Neural cell (in vitro differentiated cells): ENCODE measurements at regions not wholly inside any gene's neighbourhood (a gene's known extent, or its start where the extent isn't known, plus 50 kb on each side); places are given as distances from the start of the nearest gene placed in this dataset.

ENCODE experiments used
- H2AFZ ChIP-seq: fragments of 200-600, 300-800 bp; sonication (generic), shearing (Covaris generic); 2 replicates; pipeline ENCODE4 v1.6.0; 2014; ENCODE audit warnings: low read depth, mild to moderate bottlenecking, antibody characterized with exemption, low read length, moderate library complexity
- H3F3A ChIP-seq: fragments of 200-600 bp; shearing (Covaris generic); 2 replicates; pipeline ENCODE4 v1.6.1; 2016; ENCODE audit warnings: mild to moderate bottlenecking, moderate library complexity, mixed read lengths, antibody characterized with exemption, low read length; ENCODE audit not compliant: insufficient read depth, poor library complexity, severe bottlenecking
- H3K27ac ChIP-seq: fragments of 200-600, 300-800 bp; sonication (generic), shearing (Covaris generic); 2 replicates; pipeline ENCODE4 v1.5.1; 2014; ENCODE audit warnings: mild to moderate bottlenecking, low read length, moderate library complexity
- H3K27me3 ChIP-seq: fragments of 300-800, 200-600 bp; sonication (generic), shearing (Covaris generic); 2 replicates; pipeline ENCODE4 v1.6.0; 2014; ENCODE audit warnings: mild to moderate bottlenecking, low read depth, low read length, moderate library complexity; ENCODE audit not compliant: insufficient read depth
- H3K36me3 ChIP-seq: fragments of 300-800, 200-600 bp; sonication (generic), shearing (Covaris generic); 2 replicates; pipeline ENCODE4 v1.5.1; 2014; ENCODE audit warnings: mild to moderate bottlenecking, antibody characterized with exemption, low read length, moderate library complexity; ENCODE audit not compliant: insufficient read depth
- H3K4me2 ChIP-seq: fragments of 300-800, 200-600 bp; sonication (generic), shearing (Covaris generic); 2 replicates; pipeline ENCODE4 v1.6.0; 2014; ENCODE audit warnings: mild to moderate bottlenecking, low read length
- H3K4me3 ChIP-seq: fragments of 300-800, 200-600 bp; sonication (generic), shearing (Covaris generic); 2 replicates; pipeline ENCODE4 v1.5.1; 2014; ENCODE audit warnings: mild to moderate bottlenecking, low read length, moderate library complexity
- H3K79me2 ChIP-seq: fragments of 200-600 bp; shearing (Covaris generic); replicated peaks from 2 replicates; pipeline ENCODE4 v1.6.0; 2014; ENCODE audit warnings: mild to moderate bottlenecking, low read length, moderate library complexity; ENCODE audit not compliant: insufficient read depth
- H3K9ac ChIP-seq: fragments of 300-800, 200-600 bp; sonication (generic), shearing (Covaris generic); 2 replicates; pipeline ENCODE4 v1.6.1; 2016; ENCODE audit warnings: mild to moderate bottlenecking, low read length, mixed read lengths
- H3K9me2 ChIP-seq: fragments of 200-600 bp; shearing (Covaris generic); 2 replicates; pipeline ENCODE4 v1.6.1; 2016; ENCODE audit warnings: mild to moderate bottlenecking, low read length, mixed read lengths; ENCODE audit not compliant: insufficient read depth
- H3K9me3 ChIP-seq: fragments of 200-600, 300-800 bp; sonication (generic), shearing (Covaris generic); 2 replicates; pipeline ENCODE4 v1.6.1; 2016; ENCODE audit warnings: mild to moderate bottlenecking, mixed run types, low read length, moderate library complexity, mixed read lengths
- H4K20me1 ChIP-seq: fragments of 200-600 bp; shearing (Covaris generic); 2 replicates; pipeline ENCODE4 v1.6.1; 2016; ENCODE audit warnings: mild to moderate bottlenecking, mixed run types; ENCODE audit not compliant: insufficient read depth
- EP300 ChIP-seq: fragments of 450-650 bp; conservative IDR thresholded peaks from 2 replicates; pipeline ENCODE4 v1.6.1; 2014; ENCODE audit warnings: antibody characterized with exemption, mild to moderate bottlenecking, moderate library complexity; ENCODE audit not compliant: poor library complexity, severe bottlenecking
- EZH2 ChIP-seq: fragments of 200-600, 300-800 bp; shearing (Covaris generic), sonication (generic); IDR thresholded peaks from 2 replicates; pipeline ENCODE4 v1.6.1; 2014; ENCODE audit warnings: antibody characterized with exemption, low read length, borderline replicate concordance, mild to moderate bottlenecking; ENCODE audit not compliant: insufficient read depth, poor library complexity, severe bottlenecking
- MXI1 ChIP-seq: fragments of 450-650 bp; conservative IDR thresholded peaks from 2 replicates; pipeline ENCODE4 v1.6.1; 2014; ENCODE audit warnings: antibody characterized with exemption, mild to moderate bottlenecking; ENCODE audit not compliant: poor library complexity, severe bottlenecking
- POLR2AphosphoS5 ChIP-seq: IDR thresholded peaks from 2 replicates; pipeline ENCODE4 v1.6.1; 2012
- RAD21 ChIP-seq: fragments of 450-650 bp; conservative IDR thresholded peaks from 2 replicates; pipeline ENCODE4 v1.6.1; 2014; ENCODE audit warnings: antibody characterized with exemption, mild to moderate bottlenecking, moderate library complexity
- SMC3 ChIP-seq: fragments of 450-650 bp; conservative IDR thresholded peaks from 2 replicates; pipeline ENCODE4 v1.6.1; 2014; ENCODE audit warnings: antibody characterized with exemption, mild to moderate bottlenecking, moderate library complexity; ENCODE audit not compliant: poor library complexity
- TAF1 ChIP-seq: IDR thresholded peaks from 2 replicates; pipeline ENCODE4 v1.6.1; 2012; ENCODE audit warnings: low read depth
- TF ChIP-seq, protein P1 (sequence below): IDR thresholded peaks from 2 replicates; pipeline ENCODE4 v1.6.1; 2012; ENCODE audit warnings: borderline replicate concordance
- TF ChIP-seq, protein P2 (sequence below): fragments of 450-650 bp; IDR thresholded peaks from 2 replicates; pipeline ENCODE4 v1.5.1; 2014; ENCODE audit warnings: antibody characterized with exemption, mild to moderate bottlenecking, moderate library complexity; ENCODE audit not compliant: poor library complexity, severe bottlenecking

DNA sequence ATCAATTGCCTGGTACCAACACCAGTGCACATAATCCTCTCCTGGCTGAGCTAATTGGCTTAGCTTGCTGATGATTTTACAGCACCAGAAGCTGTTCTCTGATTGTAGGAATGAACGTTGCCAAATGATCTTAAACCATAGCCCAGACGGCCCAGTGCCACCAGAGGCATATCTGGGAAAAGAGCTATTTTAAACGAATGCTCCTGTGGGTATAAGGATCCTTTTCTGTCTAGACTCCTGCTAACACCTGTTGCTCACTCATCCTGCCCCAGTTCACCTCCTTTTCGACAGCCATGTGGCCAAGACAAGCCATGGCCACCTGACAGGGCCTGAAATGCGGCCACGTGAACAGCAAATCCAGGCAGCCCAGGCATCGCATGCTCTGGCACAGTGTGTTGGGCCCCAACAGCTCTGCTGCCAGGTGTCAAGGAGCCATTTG lies 289.9 kb upstream of the SLC30A5 start:
- H4K20me1 ChIP-seq = no peaks in the 10 kb centered on the region
- no peaks in the 10 kb centered on the region for H3F3A ChIP-seq
- no peak for TF ChIP-seq RAD21
- TF ChIP-seq SMC3 = no peak
- TF ChIP-seq, protein P1, sequence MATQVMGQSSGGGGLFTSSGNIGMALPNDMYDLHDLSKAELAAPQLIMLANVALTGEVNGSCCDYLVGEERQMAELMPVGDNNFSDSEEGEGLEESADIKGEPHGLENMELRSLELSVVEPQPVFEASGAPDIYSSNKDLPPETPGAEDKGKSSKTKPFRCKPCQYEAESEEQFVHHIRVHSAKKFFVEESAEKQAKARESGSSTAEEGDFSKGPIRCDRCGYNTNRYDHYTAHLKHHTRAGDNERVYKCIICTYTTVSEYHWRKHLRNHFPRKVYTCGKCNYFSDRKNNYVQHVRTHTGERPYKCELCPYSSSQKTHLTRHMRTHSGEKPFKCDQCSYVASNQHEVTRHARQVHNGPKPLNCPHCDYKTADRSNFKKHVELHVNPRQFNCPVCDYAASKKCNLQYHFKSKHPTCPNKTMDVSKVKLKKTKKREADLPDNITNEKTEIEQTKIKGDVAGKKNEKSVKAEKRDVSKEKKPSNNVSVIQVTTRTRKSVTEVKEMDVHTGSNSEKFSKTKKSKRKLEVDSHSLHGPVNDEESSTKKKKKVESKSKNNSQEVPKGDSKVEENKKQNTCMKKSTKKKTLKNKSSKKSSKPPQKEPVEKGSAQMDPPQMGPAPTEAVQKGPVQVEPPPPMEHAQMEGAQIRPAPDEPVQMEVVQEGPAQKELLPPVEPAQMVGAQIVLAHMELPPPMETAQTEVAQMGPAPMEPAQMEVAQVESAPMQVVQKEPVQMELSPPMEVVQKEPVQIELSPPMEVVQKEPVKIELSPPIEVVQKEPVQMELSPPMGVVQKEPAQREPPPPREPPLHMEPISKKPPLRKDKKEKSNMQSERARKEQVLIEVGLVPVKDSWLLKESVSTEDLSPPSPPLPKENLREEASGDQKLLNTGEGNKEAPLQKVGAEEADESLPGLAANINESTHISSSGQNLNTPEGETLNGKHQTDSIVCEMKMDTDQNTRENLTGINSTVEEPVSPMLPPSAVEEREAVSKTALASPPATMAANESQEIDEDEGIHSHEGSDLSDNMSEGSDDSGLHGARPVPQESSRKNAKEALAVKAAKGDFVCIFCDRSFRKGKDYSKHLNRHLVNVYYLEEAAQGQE = no peak
- TF ChIP-seq POLR2AphosphoS5 = no peak
- TF ChIP-seq MXI1 = no peak
- TF ChIP-seq, protein P2, sequence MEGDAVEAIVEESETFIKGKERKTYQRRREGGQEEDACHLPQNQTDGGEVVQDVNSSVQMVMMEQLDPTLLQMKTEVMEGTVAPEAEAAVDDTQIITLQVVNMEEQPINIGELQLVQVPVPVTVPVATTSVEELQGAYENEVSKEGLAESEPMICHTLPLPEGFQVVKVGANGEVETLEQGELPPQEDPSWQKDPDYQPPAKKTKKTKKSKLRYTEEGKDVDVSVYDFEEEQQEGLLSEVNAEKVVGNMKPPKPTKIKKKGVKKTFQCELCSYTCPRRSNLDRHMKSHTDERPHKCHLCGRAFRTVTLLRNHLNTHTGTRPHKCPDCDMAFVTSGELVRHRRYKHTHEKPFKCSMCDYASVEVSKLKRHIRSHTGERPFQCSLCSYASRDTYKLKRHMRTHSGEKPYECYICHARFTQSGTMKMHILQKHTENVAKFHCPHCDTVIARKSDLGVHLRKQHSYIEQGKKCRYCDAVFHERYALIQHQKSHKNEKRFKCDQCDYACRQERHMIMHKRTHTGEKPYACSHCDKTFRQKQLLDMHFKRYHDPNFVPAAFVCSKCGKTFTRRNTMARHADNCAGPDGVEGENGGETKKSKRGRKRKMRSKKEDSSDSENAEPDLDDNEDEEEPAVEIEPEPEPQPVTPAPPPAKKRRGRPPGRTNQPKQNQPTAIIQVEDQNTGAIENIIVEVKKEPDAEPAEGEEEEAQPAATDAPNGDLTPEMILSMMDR = no peak
- TF ChIP-seq EZH2 = no peak
- TF ChIP-seq TAF1 = no peak
- TF ChIP-seq EP300 = no peak
- H3K4me3 ChIP-seq = no peak overlapping the region
- no peak overlapping the region for H2AFZ ChIP-seq
- no peak overlapping the region for H3K27ac ChIP-seq
- no peak overlapping the region for H3K9ac ChIP-seq
- H3K27me3 ChIP-seq = no peaks in the 10 kb centered on the region
- H3K79me2 ChIP-seq = no peaks in the 10 kb centered on the region
- no peaks in the 10 kb centered on the region for H3K9me2 ChIP-seq
- no peaks in the 10 kb centered on the region for H3K9me3 ChIP-seq
- no peak overlapping the region for H3K4me2 ChIP-seq
- H3K36me3 ChIP-seq = no peaks in the 10 kb centered on the region

DNA sequence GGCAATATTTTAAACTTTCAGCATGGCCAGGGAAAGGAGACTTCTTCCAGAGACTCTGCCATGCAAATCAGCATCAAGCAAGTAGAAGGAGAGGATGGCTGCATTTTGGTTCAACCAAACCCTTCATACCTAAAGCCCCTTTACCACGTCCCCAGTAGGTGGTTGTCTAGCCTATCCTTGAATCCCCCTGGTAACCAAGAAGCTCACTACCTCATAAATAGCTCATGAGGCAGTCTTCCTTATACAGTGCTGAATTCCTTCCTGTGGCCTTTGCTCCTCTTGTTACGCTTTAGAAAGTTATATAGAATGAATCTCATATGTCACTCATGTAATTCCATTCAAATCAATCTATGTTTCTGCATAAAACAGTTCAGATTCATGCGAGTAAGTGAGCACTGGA lies 289.5 kb upstream of the SLC30A5 start:
- H3K27me3 ChIP-seq = no peaks in the 10 kb centered on the region
- H2AFZ ChIP-seq = no peak overlapping the region
- H3K9me2 ChIP-seq = no peaks in the 10 kb centered on the region
- no peak overlapping the region for H3K27ac ChIP-seq
- no peak overlapping the region for H3K4me2 ChIP-seq
- H3K4me3 ChIP-seq = no peak overlapping the region
- H3K36me3 ChIP-seq = no peaks in the 10 kb centered on the region
- H3K9ac ChIP-seq = no peak overlapping the region
- TF ChIP-seq EZH2 (no peak), POLR2AphosphoS5 (no peak), TAF1 (no peak), RAD21 (no peak), SMC3 (no peak), MXI1 (no peak), EP300 (no peak)
- TF ChIP-seq, protein P1 = no peak
- TF ChIP-seq, protein P2 = no peak
- H3F3A ChIP-seq = no peaks in the 10 kb centered on the region
- H3K79me2 ChIP-seq = no peaks in the 10 kb centered on the region
- no peaks in the 10 kb centered on the region for H3K9me3 ChIP-seq
- H4K20me1 ChIP-seq = no peaks in the 10 kb centered on the region
